GM19455 (cell line): ENCODE measurements at regions not wholly inside any gene's neighbourhood (a gene's known extent, or its start where the extent isn't known, plus 50 kb on each side); places are given as distances from the start of the nearest gene placed in this dataset.
A peak's percentile ranks its signal among the peaks of the same experiment; 100 is the strongest.

Experiments used
- ATAC-seq: cut with Tn5 transposase; IDR thresholded peaks from one replicate; pipeline ENCODE4 v1.9.1; 2021; ENCODE audit not compliant: unreplicated experiment

GRCh38 chr6:106035655-106036054 is 50.5 kb upstream of the PRDM1 start:
- no peak for ATAC-seq

- ATAC-seq, result no peak
Measured at GRCh38 chr6:106033806-106034205, 52.3 kb upstream of the PRDM1 start.

- no peak for ATAC-seq
Measured at GRCh38 chr6:106027758-106028157, 58.4 kb upstream of the PRDM1 start.

- no peak for ATAC-seq
Measured at GRCh38 chr6:106026748-106027715, 59.1 kb upstream of the PRDM1 start.

GRCh38 chr6:106025655-106026054 is 60.5 kb upstream of the PRDM1 start:
- ATAC-seq, result no peak

- ATAC-seq, result no peak
Measured at GRCh38 chr6:106022801-106023200, 63.3 kb upstream of the PRDM1 start.

- no peak for ATAC-seq
Measured at GRCh38 chr6:106017454-106017853, 68.7 kb upstream of the PRDM1 start.

GRCh38 chr6:106014955-106015354 is 71.2 kb upstream of the PRDM1 start:
- ATAC-seq, result no peak

GRCh38 chr6:106011476-106011875 is 74.7 kb upstream of the PRDM1 start:
- ATAC-seq, result no peak

- ATAC-seq, result no peak
Measured at GRCh38 chr6:106005954-106006353, 80.2 kb upstream of the PRDM1 start.

- no peak for ATAC-seq
Measured at GRCh38 chr6:106005013-106005412, 81.1 kb upstream of the PRDM1 start.

GRCh38 chr6:106003268-106003987 is 82.7 kb upstream of the PRDM1 start:
- ATAC-seq, result no peak

GRCh38 chr6:106002005-106002404 is 84.1 kb upstream of the PRDM1 start:
- no peak for ATAC-seq

- ATAC-seq, result no peak
Measured at GRCh38 chr6:106000935-106001334, 85.2 kb upstream of the PRDM1 start.

- no peak for ATAC-seq
Measured at GRCh38 chr6:105997482-105997881, 88.7 kb upstream of the PRDM1 start.

- no peak for ATAC-seq
Measured at GRCh38 chr6:105995391-105995865, 90.7 kb upstream of the PRDM1 start.

GRCh38 chr6:105994591-105995390 is 91.3 kb upstream of the PRDM1 start:
- no peak for ATAC-seq

GRCh38 chr6:105994118-105994590 is 92.0 kb upstream of the PRDM1 start:
- no peak for ATAC-seq

- no peak for ATAC-seq
Measured at GRCh38 chr6:105993341-105994117, 92.6 kb upstream of the PRDM1 start.

- ATAC-seq, result peak; percentile 86
Measured at GRCh38 chr6:105992315-105992961, 93.7 kb upstream of the PRDM1 start.
